ENCODE measurements at regions not wholly inside any gene's neighbourhood (a gene's known extent, or its start where the extent isn't known, plus 50 kb on each side); places are given as distances from the start of the nearest gene placed in this dataset.

- BruUV-seq (replicated peaks): no TSS peak
- TF ChIP-seq EZH2phosphoT487 (IDR thresholded peaks at IDR 0.05; ENCODE audit: borderline replicate concordance, low read length) (no peak), EZH2 (IDR thresholded peaks at IDR 0.05; ENCODE audit: low read length, unreplicated experiment) (no peak), CTCF (conservative IDR thresholded peaks at IDR 0.05; ENCODE audit: low read depth, low read length) (no peak)
- no peaks in the 10 kb centered on the region for H3K27me3 ChIP-seq (ENCODE audit: low read length)
- ChIA-PET POLR2A (ENCODE audit: unreplicated experiment) (no interaction called here), CTCF (no interaction called here)
- no peak overlapping the region for H3K4me2 ChIP-seq (ENCODE audit: low read length)
- H3F3A ChIP-seq (ENCODE audit: low read length, unreplicated experiment): no peaks in the 10 kb centered on the region
- no peak overlapping the region for H3K9ac ChIP-seq (ENCODE audit: low read length)
- intact Hi-C loops (cut with micrococcal nuclease): no loop called here
- H3K36me3 ChIP-seq (ENCODE audit: low read depth, low read length): no peaks in the 10 kb centered on the region
- no peaks in the 10 kb centered on the region for H3K9me2 ChIP-seq (replicated peaks; ENCODE audit: low read length)
- H3K27ac ChIP-seq (ENCODE audit: low read length): no peak overlapping the region
- ATAC-seq (no peak), DNase-seq (no peak)
- H3K4me3 ChIP-seq (ENCODE audit: low read length): no peak overlapping the region
- no peaks in the 10 kb centered on the region for H3K4me1 ChIP-seq (ENCODE audit: insufficient read depth, low read length)
- no peaks in the 10 kb centered on the region for H3K9me3 ChIP-seq (ENCODE audit: low read length)
- H2AFZ ChIP-seq (ENCODE audit: low read length): no peak overlapping the region
- no peaks in the 10 kb centered on the region for H4K20me1 ChIP-seq (ENCODE audit: low read length)
- no peaks in the 10 kb centered on the region for H3K79me2 ChIP-seq (ENCODE audit: low read length)
Measured at GRCh38 chr16:5653789-5654188, 556.2 kb upstream of the EEF2KMT start.

GRCh38 chr16:5653041-5653440 is 555.4 kb upstream of the EEF2KMT start:
- Histone ChIP-seq H2AFZ (ENCODE audit: low read length) (no peak overlapping the region), H4K20me1 (ENCODE audit: low read length) (no peaks in the 10 kb centered on the region), H3F3A (ENCODE audit: low read length, unreplicated experiment) (no peaks in the 10 kb centered on the region), H3K9me2 (replicated peaks; ENCODE audit: low read length) (no peaks in the 10 kb centered on the region), H3K4me1 (ENCODE audit: insufficient read depth, low read length) (no peaks in the 10 kb centered on the region), H3K36me3 (ENCODE audit: low read depth, low read length) (no peaks in the 10 kb centered on the region), H3K27me3 (ENCODE audit: low read length) (no peaks in the 10 kb centered on the region), H3K9me3 (ENCODE audit: low read length) (no peaks in the 10 kb centered on the region), H3K4me3 (ENCODE audit: low read length) (no peak overlapping the region), H3K27ac (ENCODE audit: low read length) (no peak overlapping the region), H3K4me2 (ENCODE audit: low read length) (no peak overlapping the region), H3K9ac (ENCODE audit: low read length) (no peak overlapping the region), H3K79me2 (ENCODE audit: low read length) (no peaks in the 10 kb centered on the region)
- BruUV-seq (replicated peaks): no TSS peak
- no peak for DNase-seq
- intact Hi-C loops (cut with micrococcal nuclease): no loop called here
- POLR2A ChIA-PET (ENCODE audit: unreplicated experiment): no interaction called here
- CTCF ChIA-PET: no interaction called here
- no peak for ATAC-seq
- TF ChIP-seq CTCF (conservative IDR thresholded peaks at IDR 0.05; ENCODE audit: low read depth, low read length): no peak
- TF ChIP-seq EZH2phosphoT487 (IDR thresholded peaks at IDR 0.05; ENCODE audit: borderline replicate concordance, low read length): no peak
- TF ChIP-seq EZH2 (IDR thresholded peaks at IDR 0.05; ENCODE audit: low read length, unreplicated experiment): no peak

- H3K4me3 ChIP-seq (ENCODE audit: low read length): no peak overlapping the region
- H3K9me2 ChIP-seq (replicated peaks; ENCODE audit: low read length): no peaks in the 10 kb centered on the region
- no peak for DNase-seq
- H3K36me3 ChIP-seq (ENCODE audit: low read depth, low read length): no peaks in the 10 kb centered on the region
- intact Hi-C loops (cut with micrococcal nuclease): no loop called here
- no peaks in the 10 kb centered on the region for H3K27me3 ChIP-seq (ENCODE audit: low read length)
- POLR2A ChIA-PET (ENCODE audit: unreplicated experiment): no interaction called here
- H3K4me1 ChIP-seq (ENCODE audit: insufficient read depth, low read length): no peaks in the 10 kb centered on the region
- no peak for TF ChIP-seq CTCF (conservative IDR thresholded peaks at IDR 0.05; ENCODE audit: low read depth, low read length)
- TF ChIP-seq EZH2phosphoT487 (IDR thresholded peaks at IDR 0.05; ENCODE audit: borderline replicate concordance, low read length): no peak
- TF ChIP-seq EZH2 (IDR thresholded peaks at IDR 0.05; ENCODE audit: low read length, unreplicated experiment): no peak
- H4K20me1 ChIP-seq (ENCODE audit: low read length): no peaks in the 10 kb centered on the region
- CTCF ChIA-PET: no interaction called here
- no peak overlapping the region for H3K27ac ChIP-seq (ENCODE audit: low read length)
- no peak overlapping the region for H3K9ac ChIP-seq (ENCODE audit: low read length)
- H3K4me2 ChIP-seq (ENCODE audit: low read length): no peak overlapping the region
- no TSS peak for BruUV-seq (replicated peaks)
- no peaks in the 10 kb centered on the region for H3K9me3 ChIP-seq (ENCODE audit: low read length)
- no peaks in the 10 kb centered on the region for H3F3A ChIP-seq (ENCODE audit: low read length, unreplicated experiment)
- no peak for ATAC-seq
- no peak overlapping the region for H2AFZ ChIP-seq (ENCODE audit: low read length)
- no peaks in the 10 kb centered on the region for H3K79me2 ChIP-seq (ENCODE audit: low read length)
Measured at GRCh38 chr16:5649762-5650743, 552.5 kb upstream of the EEF2KMT start.
